ENCODE measurements at regions not wholly inside any gene's neighbourhood (a gene's known extent, or its start where the extent isn't known, plus 50 kb on each side); places are given as distances from the start of the nearest gene placed in this dataset.

GRCh38 chr15:47607695-47608094 lies 109.6 kb upstream of the SEMA6D start:
- TF ChIP-seq CTCF (IDR thresholded peaks at IDR 0.05; ENCODE audit: insufficient read depth, low read depth, low read length) (no peak), EZH2 (IDR thresholded peaks at IDR 0.05; ENCODE audit: insufficient read depth, low read length) (no peak)

Data from astrocyte (in vitro differentiated cells and primary cell).